Small intestine (tissue), 7 donors: ENCODE measurements at regions not wholly inside any gene's neighbourhood (a gene's known extent, or its start where the extent isn't known, plus 50 kb on each side); places are given as distances from the start of the nearest gene placed in this dataset.

ENCODE experiments used
- DNase-seq, 2 donors: peaks; one replicate each; pipeline versions ENCODE4 v3.0.0 to v3.0.0-alpha.2; 2013
- FAIRE-seq: peaks from 2 replicates; lab custom pipeline; 2012; peaks lifted over from hg19 to GRCh38; lab: Jason Lieb, UNC
- H3K27ac ChIP-seq, 3 donors: one replicate each; pipeline ENCODE4 v1.5.1; 2013; ENCODE audit warnings: low read length in 2 of 3, mild to moderate bottlenecking in 2 of 3, control low read depth in 1 of 3, inconsistent platforms in 1 of 3, low read depth in 1 of 3, moderate library complexity in 1 of 3
- H3K27me3 ChIP-seq, 3 donors: one replicate each; pipeline ENCODE4 v1.6.1; 2013; ENCODE audit warnings: low read length in 3 of 3, inconsistent platforms in 1 of 3; ENCODE audit not compliant: control insufficient read depth in 3 of 3, insufficient read depth in 3 of 3
- H3K36me3 ChIP-seq, 3 donors: one replicate each; pipeline ENCODE4 v1.6.1; 2013; ENCODE audit warnings: low read length in 3 of 3, inconsistent platforms in 1 of 3, low read depth in 1 of 3, mild to moderate bottlenecking in 1 of 3, moderate library complexity in 1 of 3; ENCODE audit not compliant: control insufficient read depth in 3 of 3, insufficient read depth in 2 of 3
- H3K4me1 ChIP-seq, 3 donors: one replicate each; pipeline ENCODE4 v1.6.1; 2013; ENCODE audit warnings: low read length in 2 of 3, inconsistent platforms in 1 of 3, low read depth in 1 of 3, mild to moderate bottlenecking in 1 of 3, moderate library complexity in 1 of 3; ENCODE audit not compliant: control insufficient read depth in 3 of 3, insufficient read depth in 2 of 3
- H3K4me3 ChIP-seq, 3 donors: one replicate each; pipeline ENCODE4 v1.5.1; 2013; ENCODE audit warnings: low read length in 3 of 3, control low read depth in 1 of 3, inconsistent platforms in 1 of 3, low read depth in 1 of 3, mild to moderate bottlenecking in 1 of 3, moderate library complexity in 1 of 3
- H3K9me3 ChIP-seq, 2 donors: one replicate each; pipeline ENCODE4 v1.6.1; 2013; ENCODE audit warnings: low read depth in 1 of 2, low read length in 1 of 2; ENCODE audit not compliant: control insufficient read depth in 2 of 2, insufficient read depth in 1 of 2
- WGBS, 3 donors: extraction: QIAGEN DNeasy Blood & Tissue Kit; methylation state at CpG; one replicate each; pipeline ENCODE4 v1.1.7; 2013; 5-methylcytosine and 5-hydroxymethylcytosine counted together
- donor health status: healthy with polysubstance abuse.
- donor health status: control.
- donor health status: control.
- donor health status: Bipolar disorder and iron deficiency.
- donor health status: healthy.

- Histone ChIP-seq H3K27me3 (peaks cover 0 to 10% (median 5%) of the 10 kb centered on the region in 3 donors), H3K9me3 (no peaks in the 10 kb centered on the region), H3K36me3 (no peaks in the 10 kb centered on the region), H3K4me3 (no peak overlapping the region), H3K4me1 (no peaks in the 10 kb centered on the region), H3K27ac (no peak overlapping the region)
- FAIRE-seq (no peak), DNase-seq (no peak)
- WGBS, 3 donors: 57 to 65% (median 60%) methylated on average over 12 of the region's 12 CpGs
These were observed 250.6 kb upstream of the PPP2R2D start for GRCh38 chr10:131650169-131650705.

GRCh38 chr10:131650771-131651673 is 249.8 kb upstream of the PPP2R2D start:
- no peak for DNase-seq
- H3K27ac ChIP-seq: no peak overlapping the region
- H3K4me3 ChIP-seq: no peak overlapping the region
- WGBS, 3 donors: 71 to 75% (median 71%) methylated on average over 23 of the region's 23 CpGs
- H3K4me1 ChIP-seq: no peaks in the 10 kb centered on the region
- peaks cover 0 to 10% (median 5%) of the 10 kb centered on the region in 3 donors for H3K27me3 ChIP-seq
- no peaks in the 10 kb centered on the region for H3K9me3 ChIP-seq
- H3K36me3 ChIP-seq: no peaks in the 10 kb centered on the region
- FAIRE-seq: no peak

GRCh38 chr10:131651674-131652437 is 249.0 kb upstream of the PPP2R2D start:
- H3K4me1 ChIP-seq: no peaks in the 10 kb centered on the region
- DNase-seq (no peak), FAIRE-seq (no peak)
- no peak overlapping the region for H3K27ac ChIP-seq
- WGBS, 3 donors: 16 to 41% (median 32%) methylated on average over 22 of the region's 22 CpGs
- no peaks in the 10 kb centered on the region for H3K36me3 ChIP-seq
- peaks cover 0 to 10% (median 5%) of the 10 kb centered on the region in 3 donors for H3K27me3 ChIP-seq
- no peaks in the 10 kb centered on the region for H3K9me3 ChIP-seq
- H3K4me3 ChIP-seq: no peak overlapping the region

GRCh38 chr10:131652438-131653139 is 248.2 kb upstream of the PPP2R2D start:
- 48 to 67% (median 67%) methylated on average over 22 of the region's 22 CpGs for WGBS, 3 donors
- Histone ChIP-seq H3K9me3 (no peaks in the 10 kb centered on the region), H3K4me1 (no peaks in the 10 kb centered on the region), H3K4me3 (no peak overlapping the region), H3K27me3 (peaks cover 0 to 10% (median 5%) of the 10 kb centered on the region in 3 donors), H3K36me3 (no peaks in the 10 kb centered on the region), H3K27ac (no peak overlapping the region)
- FAIRE-seq (no peak), DNase-seq (no peak)

- Histone ChIP-seq H3K36me3 (no peaks in the 10 kb centered on the region), H3K27me3 (peaks cover 0 to 10% (median 5%) of the 10 kb centered on the region in 3 donors), H3K4me1 (no peaks in the 10 kb centered on the region), H3K9me3 (no peaks in the 10 kb centered on the region), H3K4me3 (no peak overlapping the region), H3K27ac (no peak overlapping the region)
- DNase-seq: no peak
- no peak for FAIRE-seq
- WGBS, 3 donors: 86 to 91% (median 89%) methylated on average over 14 of the region's 14 CpGs
These were observed 247.7 kb upstream of the PPP2R2D start for GRCh38 chr10:131653140-131653539.

- FAIRE-seq (no peak), DNase-seq (no peak)
- Histone ChIP-seq H3K27ac (no peak overlapping the region), H3K27me3 (peaks cover 0 to 10% (median 5%) of the 10 kb centered on the region in 3 donors), H3K9me3 (no peaks in the 10 kb centered on the region), H3K4me3 (no peak overlapping the region), H3K36me3 (no peaks in the 10 kb centered on the region), H3K4me1 (no peaks in the 10 kb centered on the region)
- WGBS, 3 donors: 86 to 88% (median 86%) methylated on average over 13 of the region's 13 CpGs
These were observed 247.0 kb upstream of the PPP2R2D start for GRCh38 chr10:131653554-131654470.

- Histone ChIP-seq H3K27me3 (peaks cover 0 to 10% (median 5%) of the 10 kb centered on the region in 3 donors), H3K4me1 (no peaks in the 10 kb centered on the region), H3K27ac (no peak overlapping the region), H3K9me3 (no peaks in the 10 kb centered on the region), H3K36me3 (no peaks in the 10 kb centered on the region), H3K4me3 (no peak overlapping the region)
- FAIRE-seq (no peak), DNase-seq (no peak)
- 77 to 84% (median 81%) methylated on average over 21 of the region's 21 CpGs for WGBS, 3 donors
These were observed 246.2 kb upstream of the PPP2R2D start for GRCh38 chr10:131654471-131655087.
